ENCODE measurements at regions not wholly inside any gene's neighbourhood (a gene's known extent, or its start where the extent isn't known, plus 50 kb on each side); places are given as distances from the start of the nearest gene placed in this dataset.

- DNase-seq, result no peak
- Histone ChIP-seq H2AFZ (ENCODE audit: low read depth, low read length) (no peak overlapping the region), H3K4me1 (ENCODE audit: insufficient read depth, low read length) (no peaks in the 10 kb centered on the region), H3K9ac (ENCODE audit: low read depth, low read length) (no peak overlapping the region), H3K27me3 (ENCODE audit: insufficient read depth, low read length, poor library complexity) (peaks cover 3% of the 10 kb centered on the region), H3K79me2 (ENCODE audit: insufficient read depth, low read length) (no peaks in the 10 kb centered on the region), H4K20me1 (ENCODE audit: insufficient read depth, low read length) (no peaks in the 10 kb centered on the region), H3K4me2 (ENCODE audit: insufficient read depth, low read length) (no peak overlapping the region), H3K36me3 (ENCODE audit: insufficient read depth, low read length) (no peaks in the 10 kb centered on the region), H3K9me3 (ENCODE audit: insufficient read depth, low read length, severe bottlenecking) (no peaks in the 10 kb centered on the region), H3K27ac (ENCODE audit: low read length) (no peak overlapping the region), H3K4me3 (ENCODE audit: low read depth in 1 of 2, low read length in 2 of 2) (no peak overlapping the region)
- no peak for ATAC-seq (ENCODE audit: insufficient read depth, low read depth)
- no peak for TF ChIP-seq CTCF (IDR thresholded peaks at IDR 0.05; ENCODE audit: borderline replicate concordance, extremely low read depth, low read length, poor library complexity, severe bottlenecking)
Observed at GRCh38 chr4:107253090-107253489, 217.0 kb upstream of the DKK2 start.

GRCh38 chr4:107252571-107252970 lies 216.5 kb upstream of the DKK2 start:
- H3K9ac ChIP-seq (ENCODE audit: low read depth, low read length), result no peak overlapping the region
- H3K4me3 ChIP-seq (ENCODE audit: low read depth in 1 of 2, low read length in 2 of 2), result no peak overlapping the region
- peaks cover 3% of the 10 kb centered on the region for H3K27me3 ChIP-seq (ENCODE audit: insufficient read depth, low read length, poor library complexity)
- H3K9me3 ChIP-seq (ENCODE audit: insufficient read depth, low read length, severe bottlenecking), result no peaks in the 10 kb centered on the region
- no peak for ATAC-seq (ENCODE audit: insufficient read depth, low read depth)
- TF ChIP-seq EZH2 (IDR thresholded peaks at IDR 0.05; ENCODE audit: borderline replicate concordance, low read depth, low read length, severe bottlenecking), result no peak
- no peak for TF ChIP-seq CTCF (IDR thresholded peaks at IDR 0.05; ENCODE audit: borderline replicate concordance, extremely low read depth, low read length, poor library complexity, severe bottlenecking)
- H3K4me1 ChIP-seq (ENCODE audit: insufficient read depth, low read length), result no peaks in the 10 kb centered on the region
- H3K4me2 ChIP-seq (ENCODE audit: insufficient read depth, low read length), result no peak overlapping the region
- no peaks in the 10 kb centered on the region for H3K36me3 ChIP-seq (ENCODE audit: insufficient read depth, low read length)
- no peak overlapping the region for H3K27ac ChIP-seq (ENCODE audit: low read length)
- no peak for DNase-seq
- no peaks in the 10 kb centered on the region for H3K79me2 ChIP-seq (ENCODE audit: insufficient read depth, low read length)
- H2AFZ ChIP-seq (ENCODE audit: low read depth, low read length), result no peak overlapping the region
- H4K20me1 ChIP-seq (ENCODE audit: insufficient read depth, low read length), result no peaks in the 10 kb centered on the region

GRCh38 chr4:107248571-107248970 lies 212.5 kb upstream of the DKK2 start:
- Histone ChIP-seq H4K20me1 (ENCODE audit: insufficient read depth, low read length) (no peaks in the 10 kb centered on the region), H3K9ac (ENCODE audit: low read depth, low read length) (no peak overlapping the region), H3K4me2 (ENCODE audit: insufficient read depth, low read length) (no peak overlapping the region), H3K4me1 (ENCODE audit: insufficient read depth, low read length) (no peaks in the 10 kb centered on the region), H3K9me3 (ENCODE audit: insufficient read depth, low read length, severe bottlenecking) (no peaks in the 10 kb centered on the region), H3K4me3 (ENCODE audit: low read depth in 1 of 2, low read length in 2 of 2) (no peak overlapping the region), H3K27ac (ENCODE audit: low read length) (no peak overlapping the region), H3K36me3 (ENCODE audit: insufficient read depth, low read length) (no peaks in the 10 kb centered on the region), H2AFZ (ENCODE audit: low read depth, low read length) (no peak overlapping the region), H3K27me3 (ENCODE audit: insufficient read depth, low read length, poor library complexity) (no peaks in the 10 kb centered on the region), H3K79me2 (ENCODE audit: insufficient read depth, low read length) (no peaks in the 10 kb centered on the region)
- DNase-seq (no peak), ATAC-seq (ENCODE audit: insufficient read depth, low read depth) (no peak)
- TF ChIP-seq CTCF (IDR thresholded peaks at IDR 0.05; ENCODE audit: borderline replicate concordance, extremely low read depth, low read length, poor library complexity, severe bottlenecking) (no peak), EZH2 (IDR thresholded peaks at IDR 0.05; ENCODE audit: borderline replicate concordance, low read depth, low read length, severe bottlenecking) (no peak)

- H3K9ac ChIP-seq (ENCODE audit: low read depth, low read length), result no peak overlapping the region
- no peak overlapping the region for H3K4me3 ChIP-seq (ENCODE audit: low read depth in 1 of 2, low read length in 2 of 2)
- H3K9me3 ChIP-seq (ENCODE audit: insufficient read depth, low read length, severe bottlenecking), result no peaks in the 10 kb centered on the region
- no peak overlapping the region for H3K27ac ChIP-seq (ENCODE audit: low read length)
- no peak overlapping the region for H2AFZ ChIP-seq (ENCODE audit: low read depth, low read length)
- no peak overlapping the region for H3K4me2 ChIP-seq (ENCODE audit: insufficient read depth, low read length)
- no peaks in the 10 kb centered on the region for H3K36me3 ChIP-seq (ENCODE audit: insufficient read depth, low read length)
- H3K27me3 ChIP-seq (ENCODE audit: insufficient read depth, low read length, poor library complexity), result no peaks in the 10 kb centered on the region
- H4K20me1 ChIP-seq (ENCODE audit: insufficient read depth, low read length), result no peaks in the 10 kb centered on the region
- TF ChIP-seq EZH2 (IDR thresholded peaks at IDR 0.05; ENCODE audit: borderline replicate concordance, low read depth, low read length, severe bottlenecking) (no peak), CTCF (IDR thresholded peaks at IDR 0.05; ENCODE audit: borderline replicate concordance, extremely low read depth, low read length, poor library complexity, severe bottlenecking) (no peak)
- ATAC-seq (ENCODE audit: insufficient read depth, low read depth) (no peak), DNase-seq (no peak)
- no peaks in the 10 kb centered on the region for H3K79me2 ChIP-seq (ENCODE audit: insufficient read depth, low read length)
- no peaks in the 10 kb centered on the region for H3K4me1 ChIP-seq (ENCODE audit: insufficient read depth, low read length)
Observed at GRCh38 chr4:107247738-107248137, 211.6 kb upstream of the DKK2 start.
